HG03039 (cell line): ENCODE measurements at regions not wholly inside any gene's neighbourhood (a gene's known extent, or its start where the extent isn't known, plus 50 kb on each side); places are given as distances from the start of the nearest gene placed in this dataset.
A peak's percentile ranks its signal among the peaks of the same experiment; 100 is the strongest.

Experiments used
- ATAC-seq: cut with Tn5 transposase; IDR thresholded peaks from one replicate; pipeline ENCODE4 v1.9.1; 2021; ENCODE audit warnings: mild to moderate bottlenecking, moderate library complexity; ENCODE audit not compliant: unreplicated experiment

DNA sequence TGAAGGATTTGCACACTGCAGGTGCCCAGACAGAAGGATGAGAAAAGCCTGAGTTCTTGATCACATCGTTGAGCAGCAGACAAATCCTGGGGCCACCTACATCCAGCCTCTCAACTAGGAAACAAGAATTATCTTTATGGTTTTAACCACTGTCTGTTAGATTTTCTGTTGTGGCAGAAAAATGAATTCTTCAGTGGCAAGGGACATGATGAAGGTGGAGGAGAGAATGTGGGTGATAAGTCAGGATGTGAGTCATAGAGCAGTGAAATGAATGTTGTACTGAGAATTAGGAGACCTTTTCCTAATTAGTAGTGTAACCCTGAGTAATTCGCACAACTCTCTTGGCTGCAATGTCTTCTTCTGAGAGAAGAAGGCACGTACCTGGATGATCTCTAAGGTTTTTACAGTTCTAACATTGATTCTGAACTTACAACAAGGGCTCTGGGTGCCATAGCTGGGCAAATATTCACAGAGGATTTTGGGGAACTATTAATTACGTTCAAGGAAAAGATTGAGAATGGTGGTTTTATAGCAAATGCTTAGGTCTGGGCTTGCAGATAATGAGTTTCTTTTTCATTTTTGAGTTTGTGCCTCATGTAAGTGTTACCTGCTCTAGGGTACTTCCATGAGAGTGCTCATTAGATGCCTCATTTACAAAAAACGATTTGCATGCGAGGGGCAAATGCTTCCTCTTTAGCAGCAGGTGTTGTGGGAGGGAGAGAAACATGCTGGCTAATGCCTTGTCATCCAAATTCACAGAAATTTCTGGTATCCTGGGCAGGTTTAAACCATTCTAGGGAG is 111.0 kb upstream of the KL start:
- ATAC-seq, result no peak

DNA sequence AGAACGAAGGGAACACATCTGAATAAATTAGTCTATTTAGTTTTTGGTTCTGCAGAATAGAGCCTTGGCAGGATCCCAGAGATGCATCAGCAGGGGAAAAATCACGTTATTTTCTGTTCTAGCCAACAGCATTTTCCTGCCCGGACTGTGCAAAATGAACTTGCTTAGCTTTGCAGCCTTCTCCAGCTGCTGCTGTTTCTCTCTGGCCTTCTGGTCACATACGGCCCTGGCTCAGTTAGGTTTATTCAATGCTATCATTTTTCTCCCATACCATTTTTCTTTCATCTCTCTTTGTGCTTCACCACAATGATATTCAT is 110.4 kb upstream of the KL start:
- ATAC-seq, result no peak

DNA sequence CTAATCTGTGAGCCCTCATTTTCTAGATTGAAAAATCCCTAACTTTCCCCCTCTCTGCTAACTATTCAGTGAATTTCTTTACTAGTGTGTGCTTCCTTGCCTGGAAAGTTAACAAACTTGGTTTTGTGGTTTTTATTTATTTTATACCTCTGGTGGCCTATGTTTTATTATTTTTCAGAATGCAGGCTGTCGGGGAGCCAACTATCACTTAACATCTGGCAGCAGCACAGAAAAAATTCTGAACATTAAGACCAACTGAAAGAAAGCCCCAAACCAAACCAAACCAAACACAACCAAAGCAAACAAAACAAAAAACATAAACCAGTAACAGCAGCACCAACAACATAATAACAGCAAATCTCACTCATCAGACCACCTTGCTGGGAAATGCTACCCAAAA is 109.0 kb upstream of the KL start:
- no peak for ATAC-seq

DNA sequence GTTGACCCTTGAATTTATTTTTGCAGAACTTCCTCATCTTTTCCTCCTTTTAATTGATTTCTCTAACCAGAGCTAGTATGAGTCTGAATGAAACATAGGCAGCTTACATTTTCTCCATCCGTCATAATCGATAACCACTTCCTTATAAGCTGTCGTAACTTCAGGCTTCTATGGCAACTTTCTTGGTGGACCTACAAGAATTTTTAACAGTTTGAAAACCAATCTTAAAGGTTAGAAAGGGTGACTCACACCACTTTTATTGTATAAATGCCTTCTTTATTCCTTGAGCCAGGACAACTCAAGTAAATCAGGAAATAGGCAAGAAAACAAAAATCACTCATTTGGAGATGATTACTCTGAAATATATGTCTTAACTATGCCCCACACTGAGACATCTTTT is 105.7 kb upstream of the KL start:
- no peak for ATAC-seq

DNA sequence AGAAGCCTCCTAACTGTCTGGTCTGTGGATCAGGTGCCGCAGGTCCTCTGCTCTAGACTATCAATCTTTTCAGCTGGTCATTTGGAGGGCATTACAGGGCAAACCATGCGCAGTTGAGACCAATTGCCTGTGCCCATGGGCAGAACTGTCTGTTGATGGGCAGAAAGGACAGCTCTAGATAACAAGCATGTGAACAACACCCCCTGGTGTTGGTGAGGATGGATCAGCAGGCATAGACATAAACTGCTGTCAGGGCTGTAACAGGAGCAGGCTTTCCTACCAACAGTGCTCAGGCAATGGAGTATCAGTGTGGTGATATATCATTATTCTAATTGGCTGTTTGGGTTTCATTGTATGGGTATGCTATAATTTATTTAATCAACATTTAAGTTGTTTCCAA is 104.7 kb upstream of the KL start:
- peak; percentile 80 for ATAC-seq

DNA sequence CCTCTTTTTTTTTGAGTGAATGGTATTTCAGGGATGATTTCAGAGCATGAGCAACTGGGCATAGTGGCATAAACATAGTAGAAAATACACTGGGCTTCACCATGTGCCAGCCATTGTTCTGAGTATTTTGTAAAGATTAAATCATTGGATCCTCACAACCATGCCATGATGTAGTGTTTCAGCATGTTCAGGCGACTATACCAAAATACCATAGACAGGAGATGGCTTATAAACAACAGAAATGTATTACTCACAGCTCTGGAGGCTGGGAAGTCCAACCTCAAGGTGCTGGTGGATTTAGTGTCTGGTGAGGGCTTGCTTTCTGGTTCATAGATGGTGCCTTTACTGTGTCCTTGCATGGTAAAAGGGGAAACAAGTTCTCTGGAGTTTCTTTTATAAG is 101.5 kb upstream of the KL start:
- ATAC-seq, result no peak

DNA sequence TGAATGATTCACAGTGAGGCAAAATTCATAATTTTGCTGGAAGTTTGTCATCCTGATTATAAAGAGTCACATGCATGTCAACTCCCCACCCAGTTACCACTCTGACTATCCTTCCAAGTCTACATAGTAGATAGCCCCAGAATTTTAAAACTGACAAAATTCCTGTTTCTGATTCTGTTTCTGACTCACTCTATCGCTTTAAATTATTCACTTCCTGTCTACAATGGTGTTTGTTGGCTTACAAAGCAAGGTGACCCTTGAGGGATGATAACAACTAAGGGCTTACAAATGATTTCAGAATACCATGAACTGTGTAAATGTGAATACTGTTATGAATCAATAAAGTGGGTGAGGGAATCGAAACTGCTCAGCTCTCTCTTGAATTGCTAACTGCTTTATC is 98.7 kb upstream of the KL start:
- no peak for ATAC-seq

DNA sequence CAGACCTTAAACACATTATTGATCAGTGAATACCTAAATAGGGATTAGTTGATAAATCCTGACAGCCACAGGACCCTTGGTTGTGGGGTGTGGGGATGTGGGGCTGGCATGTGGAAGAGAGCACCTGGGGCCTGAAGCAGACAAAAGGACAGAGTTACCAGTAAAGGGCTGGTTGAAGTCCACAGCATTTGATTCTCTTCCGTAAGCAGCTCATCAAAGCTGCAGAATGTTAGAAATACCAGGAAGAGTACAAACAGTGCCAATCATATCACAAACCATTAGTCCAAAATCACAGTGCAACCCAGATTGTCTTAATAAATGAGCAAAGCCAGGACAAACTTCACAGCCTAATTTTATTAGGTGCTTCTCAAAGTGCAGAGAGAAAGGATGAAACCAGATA is 92.5 kb upstream of the KL start:
- no peak for ATAC-seq

DNA sequence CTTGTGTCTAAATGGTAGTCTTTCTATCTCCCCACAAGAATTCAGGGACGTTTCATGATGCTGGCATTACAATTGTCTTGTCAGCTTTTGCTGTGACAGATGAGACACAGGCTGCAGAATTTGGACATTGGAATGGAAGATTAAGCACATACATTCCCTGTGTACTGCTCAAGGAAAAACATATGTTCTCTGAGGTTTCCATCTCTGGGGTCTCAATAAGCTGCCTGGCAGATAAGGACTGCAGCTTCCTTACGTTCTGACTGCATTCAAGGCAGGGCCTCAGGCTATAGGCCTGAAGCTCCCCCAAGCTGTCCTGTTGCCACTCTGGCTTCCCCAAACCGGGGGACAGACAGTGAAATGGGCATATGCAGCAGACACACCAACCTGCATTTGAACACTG is 91.3 kb upstream of the KL start:
- ATAC-seq, result no peak

DNA sequence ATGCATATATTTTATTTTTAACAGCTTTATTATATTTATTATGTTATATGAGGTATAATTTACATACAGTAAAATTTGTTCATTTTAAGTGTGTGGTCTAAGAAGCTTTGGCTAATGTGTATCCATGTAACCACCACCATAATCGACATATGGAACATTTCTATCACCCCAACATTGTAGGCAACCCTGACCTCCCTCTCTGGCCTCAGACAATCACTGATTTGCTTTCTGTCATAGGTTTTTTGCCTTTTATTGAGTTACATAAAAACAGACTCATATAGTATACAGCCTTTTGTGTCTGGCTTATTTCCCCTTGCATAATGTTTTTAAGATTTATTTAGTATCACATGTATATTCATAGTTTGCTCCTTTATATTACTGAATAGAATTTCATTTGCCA is 90.7 kb upstream of the KL start:
- ATAC-seq, result no peak

DNA sequence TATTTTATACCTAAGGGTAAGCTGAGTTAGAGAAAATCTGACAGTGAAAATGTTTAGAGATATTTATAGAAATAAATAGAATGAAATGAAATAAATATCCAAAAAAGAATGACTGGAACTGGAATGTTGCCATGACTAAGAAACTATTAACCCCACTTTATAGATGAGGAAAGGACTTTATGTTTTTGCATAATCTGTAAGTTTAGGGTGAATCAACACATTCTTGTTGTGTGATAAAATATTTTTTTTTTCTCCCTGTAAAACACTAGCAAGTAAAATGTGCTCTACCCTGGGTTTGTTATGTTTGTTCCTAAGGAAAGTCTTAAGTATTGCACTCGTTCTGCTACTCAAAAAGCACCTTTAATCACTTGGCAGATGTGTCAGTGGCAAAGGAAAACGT is 83.8 kb upstream of the KL start:
- no peak for ATAC-seq

DNA sequence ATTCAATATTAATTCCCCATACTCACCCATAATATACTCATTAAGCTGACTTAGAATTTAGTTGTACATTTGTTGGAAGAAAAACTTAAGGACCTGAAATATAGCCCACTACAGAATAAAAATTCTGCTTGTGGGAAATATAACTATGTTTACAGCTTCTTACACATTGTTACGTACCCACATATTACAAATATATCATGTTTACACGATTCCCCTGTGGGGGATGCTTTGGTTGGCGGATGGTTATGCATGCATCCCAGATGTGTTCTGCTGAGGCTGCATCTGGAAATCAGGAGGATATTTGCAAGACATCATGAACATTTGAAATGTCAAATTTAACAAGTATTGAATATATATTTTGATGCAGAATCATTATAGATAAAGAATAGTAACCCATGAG is 79.5 kb upstream of the KL start:
- no peak for ATAC-seq

DNA sequence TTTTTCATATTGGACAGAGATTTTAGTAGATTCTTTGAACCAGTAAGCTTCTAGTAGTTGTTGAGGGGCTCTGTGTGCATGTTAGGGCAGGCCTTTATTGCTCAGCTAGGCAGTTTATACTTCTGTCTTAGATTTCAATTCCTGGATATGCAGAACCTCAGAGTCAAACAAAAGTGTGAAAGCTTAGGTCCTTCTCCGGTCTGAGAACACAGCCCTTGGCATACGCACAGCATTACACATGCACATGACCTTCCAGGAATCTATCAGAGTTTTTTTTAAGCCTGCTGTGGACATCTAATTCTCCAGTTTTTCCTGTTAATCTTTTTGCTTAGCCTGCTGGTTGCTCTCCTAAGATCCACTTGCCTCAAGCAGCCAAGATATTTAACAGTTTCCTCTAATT is 77.9 kb upstream of the KL start:
- no peak for ATAC-seq

DNA sequence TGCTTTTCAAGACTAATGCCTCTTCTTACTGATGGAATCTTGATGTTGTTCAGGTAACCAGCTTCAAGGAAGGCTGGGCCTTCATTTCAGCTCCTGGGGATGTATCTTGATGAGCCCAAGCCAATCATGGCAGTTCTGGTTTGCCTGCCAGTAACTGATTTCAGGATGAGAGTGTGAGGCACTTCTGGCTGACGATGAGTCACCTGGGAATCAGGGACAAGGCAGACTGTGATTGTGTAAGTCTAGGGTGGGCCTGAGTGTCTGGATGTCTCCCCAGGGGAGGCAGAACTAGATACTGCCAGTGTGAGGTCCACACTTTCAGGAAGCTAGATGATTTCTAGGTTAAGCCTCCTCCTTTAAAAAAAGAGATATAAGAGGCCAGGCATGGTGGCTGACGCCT is 77.3 kb upstream of the KL start:
- ATAC-seq, result no peak

DNA sequence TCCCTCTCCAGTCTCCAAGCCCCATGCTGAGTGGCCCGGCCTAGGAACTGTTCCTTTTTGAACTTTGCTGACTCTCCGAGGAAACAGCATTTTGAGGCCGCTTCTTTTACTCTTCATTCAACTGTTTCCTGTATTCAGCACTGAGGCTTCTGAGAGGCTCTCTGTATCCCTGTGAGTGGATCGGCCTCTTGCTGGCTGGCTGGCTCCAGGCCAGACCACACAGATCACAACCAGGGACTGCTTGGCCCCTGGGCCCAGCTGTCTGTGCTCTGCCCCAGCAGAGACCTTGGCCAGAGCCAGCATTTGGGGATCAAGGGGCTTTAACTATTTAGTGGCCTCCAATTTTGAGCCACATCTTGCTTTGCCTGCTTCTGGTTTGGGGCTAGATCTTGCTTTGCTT is 75.6 kb upstream of the KL start:
- no peak for ATAC-seq

DNA sequence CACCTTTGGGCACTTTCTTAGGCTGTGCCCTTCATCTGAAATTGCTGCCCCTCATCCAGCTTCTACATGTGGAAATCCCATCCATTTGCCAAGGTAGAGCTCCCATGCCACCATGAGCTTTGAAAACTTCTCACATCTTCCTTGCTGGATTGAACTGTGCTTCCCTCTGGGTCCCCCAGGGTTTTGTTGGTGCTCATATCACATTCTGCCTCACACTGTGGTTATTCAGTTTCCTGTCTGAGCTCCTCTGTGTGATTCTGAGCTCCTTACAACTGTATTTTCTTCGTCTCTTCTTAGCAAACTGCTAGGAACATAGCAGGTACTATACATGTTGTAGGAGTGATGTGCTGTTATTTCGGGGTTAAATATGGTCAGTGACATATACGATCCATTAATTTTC is 74.9 kb upstream of the KL start:
- no peak for ATAC-seq

DNA sequence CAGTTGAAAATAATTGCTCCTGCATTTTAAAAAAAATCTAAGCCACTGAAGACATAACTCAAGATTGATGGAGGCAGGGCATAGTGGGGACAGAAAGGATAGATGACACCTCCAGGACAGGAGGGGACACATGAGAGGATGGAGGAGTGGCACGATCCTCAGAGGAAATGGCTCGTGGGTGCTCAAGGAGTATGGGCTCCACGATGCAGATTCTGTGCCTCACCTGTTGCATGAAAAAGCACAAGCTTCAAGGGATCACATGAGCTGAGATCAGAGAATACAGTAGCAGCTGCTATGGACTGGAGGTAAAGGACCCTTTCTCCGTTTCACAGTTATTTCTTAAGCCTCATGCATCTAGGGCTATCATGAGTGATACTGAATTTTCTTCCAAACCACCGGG is 69.7 kb upstream of the KL start:
- no peak for ATAC-seq

DNA sequence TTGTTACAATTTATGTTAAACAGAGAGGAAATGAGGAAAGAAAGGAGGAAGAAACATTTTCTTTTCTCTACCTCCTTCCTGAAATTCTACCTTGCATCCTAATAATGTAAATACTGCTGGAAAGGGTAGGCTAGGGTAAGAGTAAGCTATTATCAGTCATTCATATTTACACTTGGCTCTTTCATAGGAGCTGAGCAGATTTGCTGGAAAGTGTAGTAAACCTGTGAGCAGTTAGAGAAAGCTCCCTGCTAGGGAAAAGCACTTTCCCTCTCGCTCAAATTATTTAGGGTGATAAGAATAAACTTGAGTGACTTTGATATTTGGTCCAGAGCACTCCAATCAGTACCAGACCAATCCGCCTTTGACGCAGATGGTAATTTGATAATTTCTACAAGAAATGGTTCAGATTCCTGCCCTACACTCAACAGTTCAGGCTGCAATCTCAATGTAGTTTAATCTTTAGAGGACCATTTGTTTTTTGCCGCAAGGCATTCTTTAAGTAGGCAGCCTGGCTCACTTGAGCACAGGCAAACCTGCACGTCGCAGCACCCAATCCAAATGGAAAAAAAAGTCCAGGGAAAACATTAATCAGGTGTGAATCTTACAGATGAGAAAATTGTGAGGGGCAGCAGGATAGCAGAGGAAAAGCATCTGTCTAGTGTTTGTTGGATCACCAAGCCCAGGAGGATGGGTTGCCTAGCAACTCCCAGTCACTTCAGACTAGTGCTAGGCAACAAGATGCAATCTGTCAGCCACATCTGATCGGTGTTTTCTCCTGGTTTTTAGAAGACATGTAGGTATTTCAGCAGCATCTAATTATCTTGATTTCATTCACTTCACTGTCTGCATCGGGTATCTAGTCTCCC is 68.6 kb upstream of the KL start:
- ATAC-seq, result no peak

DNA sequence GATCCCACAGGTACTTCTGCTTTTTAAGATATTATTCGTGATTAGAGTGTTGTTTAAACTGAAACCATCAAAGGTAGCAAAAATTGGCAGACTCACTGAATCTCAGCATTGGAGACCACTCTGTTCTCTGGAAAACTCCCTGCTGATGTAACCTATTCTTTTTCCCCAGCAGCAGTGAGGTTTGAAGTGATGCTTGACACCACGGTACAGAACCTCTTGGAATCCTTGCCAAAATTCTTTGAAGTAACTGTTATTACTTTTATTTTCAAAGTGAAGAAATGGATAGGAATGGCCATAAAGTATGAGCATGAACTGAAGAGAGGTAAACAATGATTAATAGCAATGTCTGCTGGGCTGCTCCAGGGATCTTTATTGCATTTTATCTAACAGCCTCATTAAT is 66.4 kb upstream of the KL start:
- no peak for ATAC-seq

DNA sequence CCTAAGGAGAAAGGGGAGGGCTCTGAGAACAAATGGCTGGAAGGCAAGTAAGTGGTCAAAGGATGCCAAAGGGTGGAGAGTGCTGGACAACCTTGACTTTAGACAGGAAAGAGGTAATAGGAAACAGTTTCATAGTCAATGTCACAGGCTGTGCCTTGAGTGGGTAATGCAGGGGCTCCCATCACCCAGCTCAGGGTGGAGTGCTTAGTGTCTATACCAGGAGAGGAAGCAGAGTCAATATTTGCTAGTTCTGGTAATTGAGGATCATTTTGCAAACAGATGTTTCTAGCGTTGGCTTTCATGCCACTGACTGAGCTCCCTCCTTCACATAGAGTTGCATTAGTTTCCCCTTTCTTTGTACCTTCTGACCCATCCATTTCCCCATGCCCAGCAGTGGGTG is 64.6 kb upstream of the KL start:
- ATAC-seq, result no peak

DNA sequence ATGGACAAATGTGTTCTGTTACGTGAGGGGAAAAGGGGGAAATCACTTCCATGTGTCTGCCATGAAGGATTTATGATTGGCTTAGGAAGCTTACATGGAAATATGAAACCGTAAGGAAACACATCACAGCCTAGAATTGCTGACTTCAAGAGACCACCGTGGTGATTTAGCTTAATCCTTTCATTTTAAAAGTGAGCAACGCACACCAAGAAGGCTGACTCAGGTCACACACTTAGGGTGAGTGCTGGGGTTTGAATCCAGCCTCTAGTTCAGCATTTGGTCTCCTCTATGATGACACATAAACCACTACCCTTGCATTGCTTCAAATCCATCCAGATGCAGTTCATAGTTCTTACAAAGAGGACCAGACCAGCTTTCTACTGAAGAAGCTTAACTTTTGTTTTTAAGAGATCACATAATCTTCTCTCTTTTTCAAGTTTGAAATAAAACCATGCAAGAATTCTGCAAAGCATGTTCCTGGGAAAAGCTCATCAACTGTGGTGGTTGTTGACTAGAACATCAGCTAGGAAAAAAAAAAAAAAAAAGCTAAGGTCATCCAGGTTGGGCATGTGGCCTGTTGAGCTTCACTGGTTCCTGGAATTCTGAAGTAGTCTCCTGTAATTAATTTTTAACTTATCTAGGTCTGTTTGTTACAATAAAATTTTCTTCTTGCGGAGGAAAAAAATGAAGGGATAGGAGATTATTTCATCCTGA is 60.2 kb upstream of the KL start:
- no peak for ATAC-seq

DNA sequence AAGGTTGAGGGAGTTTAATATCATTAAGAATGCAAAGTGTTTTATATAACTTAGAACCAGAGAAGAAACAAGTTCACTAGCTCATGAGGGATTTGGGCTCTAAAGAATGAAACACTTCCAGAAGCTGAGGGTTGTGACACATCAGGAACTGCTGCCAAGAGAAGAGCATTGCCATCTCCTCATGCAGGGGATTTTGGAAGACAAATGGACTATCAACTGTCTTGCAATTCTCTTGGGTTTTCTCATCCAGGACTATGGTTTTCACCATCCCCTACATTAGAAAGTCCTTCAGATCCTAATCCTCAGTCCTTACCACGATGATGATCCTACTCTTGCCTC is 59.7 kb upstream of the KL start:
- no peak for ATAC-seq
